ENCODE measurements at regions not wholly inside any gene's neighbourhood (a gene's known extent, or its start where the extent isn't known, plus 50 kb on each side); places are given as distances from the start of the nearest gene placed in this dataset.

- TF ChIP-seq, protein P1, sequence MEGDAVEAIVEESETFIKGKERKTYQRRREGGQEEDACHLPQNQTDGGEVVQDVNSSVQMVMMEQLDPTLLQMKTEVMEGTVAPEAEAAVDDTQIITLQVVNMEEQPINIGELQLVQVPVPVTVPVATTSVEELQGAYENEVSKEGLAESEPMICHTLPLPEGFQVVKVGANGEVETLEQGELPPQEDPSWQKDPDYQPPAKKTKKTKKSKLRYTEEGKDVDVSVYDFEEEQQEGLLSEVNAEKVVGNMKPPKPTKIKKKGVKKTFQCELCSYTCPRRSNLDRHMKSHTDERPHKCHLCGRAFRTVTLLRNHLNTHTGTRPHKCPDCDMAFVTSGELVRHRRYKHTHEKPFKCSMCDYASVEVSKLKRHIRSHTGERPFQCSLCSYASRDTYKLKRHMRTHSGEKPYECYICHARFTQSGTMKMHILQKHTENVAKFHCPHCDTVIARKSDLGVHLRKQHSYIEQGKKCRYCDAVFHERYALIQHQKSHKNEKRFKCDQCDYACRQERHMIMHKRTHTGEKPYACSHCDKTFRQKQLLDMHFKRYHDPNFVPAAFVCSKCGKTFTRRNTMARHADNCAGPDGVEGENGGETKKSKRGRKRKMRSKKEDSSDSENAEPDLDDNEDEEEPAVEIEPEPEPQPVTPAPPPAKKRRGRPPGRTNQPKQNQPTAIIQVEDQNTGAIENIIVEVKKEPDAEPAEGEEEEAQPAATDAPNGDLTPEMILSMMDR (IDR thresholded peaks at IDR 0.05), result no peak
- no peak for TF ChIP-seq POLR2A (IDR thresholded peaks at IDR 0.05)
These were observed 346.6 kb upstream of the MGMT start for GRCh38 chr10:129120441-129120840.

Data from lower leg skin (tissue), 3 donors.